Vagina (tissue), 2 donors: ENCODE measurements at regions not wholly inside any gene's neighbourhood (a gene's known extent, or its start where the extent isn't known, plus 50 kb on each side); places are given as distances from the start of the nearest gene placed in this dataset.

ENCODE experiments used
- DNase-seq, 2 donors: peaks; one replicate each; pipeline ENCODE4 v3.0.0-alpha.2; 2017; ENCODE audit errors: extremely low spot score in 2 of 2
- H3K27ac ChIP-seq: fragments of 200-600 bp; sonication (generic); one replicate; pipeline ENCODE4 v1.5.1; 2019
- H3K27me3 ChIP-seq: fragments of 200-600 bp; sonication (generic); one replicate; pipeline ENCODE4 v1.5.1; 2019
- H3K36me3 ChIP-seq, 2 donors: fragments of 200-600 bp; sonication (generic); one replicate each; pipeline ENCODE4 v1.5.1; 2017 to 2019
- H3K4me1 ChIP-seq: fragments of 200-600 bp; sonication (generic); one replicate; pipeline ENCODE4 v1.5.1; 2019
- H3K4me3 ChIP-seq, 2 donors: fragments of 200-600 bp; sonication (generic); 1 replicate in 1 of 2; 2 replicates in 1 of 2; pipeline ENCODE4 v1.5.1; 2016 to 2019
- H3K9me3 ChIP-seq: fragments of 200-600 bp; sonication (generic); one replicate; pipeline ENCODE4 v1.5.1; 2019
- POLR2A ChIP-seq, 2 donors: fragments of 450-650 bp; IDR thresholded peaks; one replicate each; pipeline ENCODE4 v1.6.1; 2017; ENCODE audit warnings: antibody characterized with exemption in 2 of 2, mild to moderate bottlenecking in 2 of 2, moderate library complexity in 2 of 2
- POLR2AphosphoS5 ChIP-seq, 2 donors: sonication (generic); formaldehyde crosslinking; IDR thresholded peaks; one replicate each; pipeline ENCODE4 v1.9.0; 2017; ENCODE audit warnings: antibody characterized with exemption in 2 of 2, mild to moderate bottlenecking in 2 of 2, low read depth in 1 of 2; ENCODE audit not compliant: insufficient read depth in 1 of 2
- intact Hi-C: fragments of 100-400 bp; cut with DNase I; formaldehyde crosslinking; loops from one replicate; pipeline ENCODE4 v1.15.1; 2023
- TF ChIP-seq, protein P1 (sequence below), 3 experiments: fragments of 450-650 bp in 2 of 3; fragments of 200-600 bp in 1 of 3; sonication (generic) in 1 of 3; IDR thresholded peaks; one replicate each; pipeline ENCODE4 v1.5.1; 2017 to 2019; ENCODE audit warnings: antibody characterized with exemption in 3 of 3, mild to moderate bottlenecking in 2 of 3, moderate library complexity in 2 of 3

GRCh38 chr5:101103874-101104273 is 200.8 kb upstream of the ST8SIA4 start:
- Histone ChIP-seq H3K4me1 (no peaks in the 10 kb centered on the region), H3K4me3 (no peak overlapping the region), H3K36me3 (no peaks in the 10 kb centered on the region), H3K27me3 (no peaks in the 10 kb centered on the region), H3K9me3 (no peaks in the 10 kb centered on the region), H3K27ac (no peak overlapping the region)
- intact Hi-C loops, result no loop called here
- no peak for DNase-seq
- TF ChIP-seq POLR2A (IDR thresholded peaks at IDR 0.05) (no peak), POLR2AphosphoS5 (IDR thresholded peaks at IDR 0.05; ENCODE audit: insufficient read depth in 1 of 2, low read depth in 1 of 2) (no peak)
- TF ChIP-seq, protein P1, sequence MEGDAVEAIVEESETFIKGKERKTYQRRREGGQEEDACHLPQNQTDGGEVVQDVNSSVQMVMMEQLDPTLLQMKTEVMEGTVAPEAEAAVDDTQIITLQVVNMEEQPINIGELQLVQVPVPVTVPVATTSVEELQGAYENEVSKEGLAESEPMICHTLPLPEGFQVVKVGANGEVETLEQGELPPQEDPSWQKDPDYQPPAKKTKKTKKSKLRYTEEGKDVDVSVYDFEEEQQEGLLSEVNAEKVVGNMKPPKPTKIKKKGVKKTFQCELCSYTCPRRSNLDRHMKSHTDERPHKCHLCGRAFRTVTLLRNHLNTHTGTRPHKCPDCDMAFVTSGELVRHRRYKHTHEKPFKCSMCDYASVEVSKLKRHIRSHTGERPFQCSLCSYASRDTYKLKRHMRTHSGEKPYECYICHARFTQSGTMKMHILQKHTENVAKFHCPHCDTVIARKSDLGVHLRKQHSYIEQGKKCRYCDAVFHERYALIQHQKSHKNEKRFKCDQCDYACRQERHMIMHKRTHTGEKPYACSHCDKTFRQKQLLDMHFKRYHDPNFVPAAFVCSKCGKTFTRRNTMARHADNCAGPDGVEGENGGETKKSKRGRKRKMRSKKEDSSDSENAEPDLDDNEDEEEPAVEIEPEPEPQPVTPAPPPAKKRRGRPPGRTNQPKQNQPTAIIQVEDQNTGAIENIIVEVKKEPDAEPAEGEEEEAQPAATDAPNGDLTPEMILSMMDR (IDR thresholded peaks at IDR 0.05), result no peak

GRCh38 chr5:101102506-101102905 is 199.4 kb upstream of the ST8SIA4 start:
- no peaks in the 10 kb centered on the region for H3K27me3 ChIP-seq
- H3K36me3 ChIP-seq, result no peaks in the 10 kb centered on the region
- no peak for DNase-seq
- H3K4me1 ChIP-seq, result no peaks in the 10 kb centered on the region
- no peak overlapping the region for H3K27ac ChIP-seq
- TF ChIP-seq POLR2AphosphoS5 (IDR thresholded peaks at IDR 0.05; ENCODE audit: insufficient read depth in 1 of 2, low read depth in 1 of 2) (no peak), POLR2A (IDR thresholded peaks at IDR 0.05) (no peak)
- TF ChIP-seq, protein P1 (IDR thresholded peaks at IDR 0.05), result no peak
- H3K4me3 ChIP-seq, result no peak overlapping the region
- intact Hi-C loops, result no loop called here
- no peaks in the 10 kb centered on the region for H3K9me3 ChIP-seq

- H3K27me3 ChIP-seq, result no peaks in the 10 kb centered on the region
- no peaks in the 10 kb centered on the region for H3K4me1 ChIP-seq
- no peak overlapping the region for H3K27ac ChIP-seq
- no peak for DNase-seq
- no peaks in the 10 kb centered on the region for H3K9me3 ChIP-seq
- no peak overlapping the region for H3K4me3 ChIP-seq
- no peaks in the 10 kb centered on the region for H3K36me3 ChIP-seq
- TF ChIP-seq, protein P1 (IDR thresholded peaks at IDR 0.05), result no peak
- TF ChIP-seq POLR2AphosphoS5 (IDR thresholded peaks at IDR 0.05; ENCODE audit: insufficient read depth in 1 of 2, low read depth in 1 of 2) (no peak), POLR2A (IDR thresholded peaks at IDR 0.05) (no peak)
- intact Hi-C loops, result no loop called here
These were observed 188.8 kb upstream of the ST8SIA4 start for GRCh38 chr5:101091902-101092301.

- Histone ChIP-seq H3K27ac (no peak overlapping the region), H3K36me3 (no peaks in the 10 kb centered on the region), H3K9me3 (no peaks in the 10 kb centered on the region), H3K27me3 (no peaks in the 10 kb centered on the region), H3K4me3 (no peak overlapping the region), H3K4me1 (no peaks in the 10 kb centered on the region)
- no peak for DNase-seq
- intact Hi-C loops, result no loop called here
- no peak for TF ChIP-seq POLR2A (IDR thresholded peaks at IDR 0.05)
- TF ChIP-seq, protein P1 (IDR thresholded peaks at IDR 0.05), result no peak
- no peak for TF ChIP-seq POLR2AphosphoS5 (IDR thresholded peaks at IDR 0.05; ENCODE audit: insufficient read depth in 1 of 2, low read depth in 1 of 2)
These were observed 181.3 kb upstream of the ST8SIA4 start for GRCh38 chr5:101084353-101084752.

GRCh38 chr5:101080462-101081240 is 177.6 kb upstream of the ST8SIA4 start:
- DNase-seq, result no peak
- Histone ChIP-seq H3K4me3 (no peak overlapping the region), H3K27me3 (no peaks in the 10 kb centered on the region), H3K27ac (no peak overlapping the region), H3K4me1 (no peaks in the 10 kb centered on the region), H3K9me3 (no peaks in the 10 kb centered on the region), H3K36me3 (no peaks in the 10 kb centered on the region)
- intact Hi-C loops, result no loop called here
- TF ChIP-seq POLR2AphosphoS5 (IDR thresholded peaks at IDR 0.05; ENCODE audit: insufficient read depth in 1 of 2, low read depth in 1 of 2) (no peak), POLR2A (IDR thresholded peaks at IDR 0.05) (no peak)
- TF ChIP-seq, protein P1 (IDR thresholded peaks at IDR 0.05), result no peak
